GM23338 (cell line): ENCODE measurements at regions not wholly inside any gene's neighbourhood (a gene's known extent, or its start where the extent isn't known, plus 50 kb on each side); places are given as distances from the start of the nearest gene placed in this dataset.
A peak's percentile ranks its signal among the peaks of the same experiment; 100 is the strongest.

Experiments
- ATAC-seq: fragments of 200-7000 bp; cut with Tn5 transposase; 3 replicates; pipeline ENCODE4 v1.9.1; 2020
- DNase-seq: peaks from one replicate; pipeline ENCODE4 v3.0.0-alpha.2; 2015; ENCODE audit warnings: low spot score
- H2AFZ ChIP-seq: fragments of 200-600 bp; sonication (generic); 2 replicates; pipeline ENCODE4 v1.8.0; 2016; ENCODE audit warnings: antibody characterized with exemption, mild to moderate bottlenecking, moderate library complexity
- H3F3A ChIP-seq: fragments of 200-600 bp; sonication (generic); replicated peaks from 2 replicates; pipeline ENCODE4 v1.8.0; 2017; ENCODE audit warnings: antibody characterized with exemption, mixed run types, low read depth
- H3K27ac ChIP-seq: fragments of 200-600 bp; sonication (generic); 2 replicates; pipeline ENCODE4 v1.6.1; 2016; ENCODE audit warnings: low read depth
- H3K27me3 ChIP-seq: fragments of 200-600 bp; sonication (generic); 2 replicates; pipeline ENCODE4 v1.8.0; 2016; ENCODE audit warnings: mild to moderate bottlenecking, mixed run types, moderate library complexity; ENCODE audit not compliant: insufficient read depth
- H3K36me3 ChIP-seq: fragments of 200-600 bp; sonication (generic); 2 replicates; pipeline ENCODE4 v1.8.0; 2016; ENCODE audit warnings: mild to moderate bottlenecking; ENCODE audit not compliant: insufficient read depth
- H3K4me1 ChIP-seq: fragments of 200-600 bp; sonication (generic); 2 replicates; pipeline ENCODE4 v1.8.0; 2016; ENCODE audit warnings: mild to moderate bottlenecking, moderate library complexity; ENCODE audit not compliant: insufficient read depth
- H3K4me2 ChIP-seq: fragments of 200-600 bp; sonication (generic); 2 replicates; pipeline ENCODE4 v1.7.1; 2017; ENCODE audit warnings: mixed run types
- H3K4me3 ChIP-seq: fragments of 200-600 bp; sonication (generic); 2 replicates; pipeline ENCODE4 v1.6.1; 2016; ENCODE audit warnings: mixed run types
- H3K79me2 ChIP-seq: fragments of 200-600 bp; sonication (generic); replicated peaks from 2 replicates; pipeline ENCODE4 v1.8.0; 2017; ENCODE audit warnings: mild to moderate bottlenecking; ENCODE audit not compliant: insufficient read depth
- H3K9me2 ChIP-seq: fragments of 200-600 bp; sonication (generic); 2 replicates; pipeline ENCODE4 v1.8.0; 2017; ENCODE audit not compliant: insufficient read depth
- H4K20me1 ChIP-seq: fragments of 200-600 bp; sonication (generic); replicated peaks from 2 replicates; pipeline ENCODE4 v1.8.0; 2017; ENCODE audit warnings: mild to moderate bottlenecking; ENCODE audit not compliant: insufficient read depth
- H3K27ac Mint-ChIP-seq: 2 replicates; pipeline ENCODE4 v1.8.0; 2020; ENCODE audit warnings: inconsistent platforms, mild to moderate bottlenecking, moderate library complexity, mixed read lengths
- H3K27me3 Mint-ChIP-seq: 3 replicates; pipeline ENCODE4 v1.8.0; 2022; ENCODE audit warnings: low read depth, mild to moderate bottlenecking, moderate library complexity, mixed read lengths, inconsistent platforms; ENCODE audit not compliant: insufficient read depth, poor library complexity
- H3K36me3 Mint-ChIP-seq: 3 replicates; pipeline ENCODE4 v1.8.0; 2021; ENCODE audit warnings: low read depth, mild to moderate bottlenecking, inconsistent platforms, moderate library complexity, mixed read lengths
- H3K4me1 Mint-ChIP-seq: 3 replicates; pipeline ENCODE4 v1.8.0; 2020; ENCODE audit warnings: mild to moderate bottlenecking, inconsistent platforms, mixed read lengths
- H3K4me3 Mint-ChIP-seq: 3 replicates; pipeline ENCODE4 v1.8.0; 2021; ENCODE audit warnings: moderate library complexity, mild to moderate bottlenecking, inconsistent platforms, mixed read lengths
- H3K9me3 Mint-ChIP-seq: 3 replicates; pipeline ENCODE4 v1.8.0; 2020; ENCODE audit warnings: moderate library complexity, mild to moderate bottlenecking, inconsistent platforms, mixed read lengths
- CTCF ChIP-seq, 2 experiments: fragments of 200-600 bp in 1 of 2; sonication (generic) in 1 of 2; conservative IDR thresholded peaks; 2 replicates each; pipeline versions ENCODE4 v1.5.1 to v1.6.1; 2016 to 2017; ENCODE audit warnings: antibody characterized with exemption in 2 of 2, low read depth in 2 of 2, mild to moderate bottlenecking in 2 of 2, moderate library complexity in 1 of 2
- EZH2 ChIP-seq: fragments of 200-600 bp; sonication (generic); IDR thresholded peaks from one replicate; pipeline ENCODE4 v1.8.0; 2017; ENCODE audit warnings: antibody characterized with exemption, mild to moderate bottlenecking, low read depth; ENCODE audit not compliant: unreplicated experiment
- EZH2phosphoT487 ChIP-seq: fragments of 200-600 bp; sonication (generic); IDR thresholded peaks from one replicate; pipeline ENCODE4 v1.8.1; 2018; ENCODE audit warnings: antibody characterized with exemption; ENCODE audit not compliant: unreplicated experiment
- NANOG ChIP-seq: IDR thresholded peaks from 2 replicates; pipeline ENCODE4 v1.6.1; 2016; ENCODE audit warnings: antibody characterized with exemption, borderline replicate concordance
- POLR2AphosphoS5 ChIP-seq: IDR thresholded peaks from 2 replicates; pipeline ENCODE4 v1.6.1; 2016; ENCODE audit warnings: antibody characterized with exemption, low read depth
- ZNF331 ChIP-seq: fragments of 250-450 bp; sonication (Bioruptor Pico); IDR thresholded peaks from 2 replicates; pipeline ENCODE4 v1.5.0; 2020; ENCODE audit warnings: low read depth, mild to moderate bottlenecking, moderate library complexity
- ZNF462 ChIP-seq: fragments of 250-450 bp; sonication (Bioruptor Pico); IDR thresholded peaks from 2 replicates; pipeline ENCODE4 v1.5.0; 2020; ENCODE audit warnings: mild to moderate bottlenecking, moderate library complexity

GRCh38 chr9:23050548-23050947 is 603.9 kb downstream of the DMRTA1 start:
- no peaks in the 10 kb centered on the region for H3K9me2 ChIP-seq
- no peaks in the 10 kb centered on the region for H3K36me3 ChIP-seq
- no peaks in the 10 kb centered on the region for H3K27me3 ChIP-seq
- peaks cover 30% of the 10 kb centered on the region for H3K4me1 ChIP-seq
- TF ChIP-seq CTCF (conservative IDR thresholded peaks at IDR 0.05; ENCODE audit: low read depth in 2 of 2) (no peak), EZH2phosphoT487 (no peak), EZH2 (no peak), ZNF462 (CRISPR knock-in tag) (no peak), ZNF331 (CRISPR knock-in tag) (no peak), NANOG (no peak), POLR2AphosphoS5 (no peak)
- Mint-ChIP-seq H3K4me1 (peaks cover 23% of the 10 kb centered on the region), H3K36me3 (peaks cover 5% of the 10 kb centered on the region; the same call in 2 of the 3 replicates), H3K27ac (peak overlapping the region; percentile 29; the same call in 1 of the 2 replicates), H3K4me3 (no peak overlapping the region), H3K27me3 (peaks cover 4% of the 10 kb centered on the region), H3K9me3 (peaks cover 4% of the 10 kb centered on the region; the same call in 1 of the 3 replicates)
- ATAC-seq: no peak
- no peak overlapping the region for H3K4me2 ChIP-seq
- H3K27ac ChIP-seq: no peak overlapping the region
- H4K20me1 ChIP-seq: no peaks in the 10 kb centered on the region
- no peak for DNase-seq
- no peaks in the 10 kb centered on the region for H3F3A ChIP-seq
- no peaks in the 10 kb centered on the region for H3K79me2 ChIP-seq
- H2AFZ ChIP-seq: no peak overlapping the region
- H3K4me3 ChIP-seq: no peak overlapping the region
